HepG2 (cell line): ENCODE measurements at regions not wholly inside any gene's neighbourhood (a gene's known extent, or its start where the extent isn't known, plus 50 kb on each side); places are given as distances from the start of the nearest gene placed in this dataset.

ENCODE experiments used
- ATAC-seq: fragments of 200-7000 bp; cut with Tn5 transposase; 3 replicates; pipeline ENCODE4 v1.9.1; 2020; ENCODE audit warnings: mild to moderate bottlenecking, moderate library complexity
- BruUV-seq: library from RNA; stranded (reverse); fragments of 400-500 nt; replicated peaks from 2 replicates; lab custom pipeline; 2021; lab: Mats Ljungman, UMichigan
- CTCF ChIA-PET: fragments of 300-600 bp; formaldehyde crosslinking; extraction: SDS; loops from one replicate; lab custom pipeline; 2021; ENCODE audit warnings: low total read pairs, inconsistent platforms, low intra/inter-chr PET ratio; lab: Yijun Ruan, JAX
- POLR2A ChIA-PET: fragments of 350-600 bp; sonication (Branson Sonifier 250); formaldehyde crosslinking; loops from one replicate; lab custom pipeline; 2020; ENCODE audit warnings: antibody characterized with exemption, inconsistent platforms; lab: Yijun Ruan, JAX
- DNase-seq: peaks from one replicate; pipeline ENCODE4 v3.0.0-alpha.2; 2015; ENCODE audit warnings: low spot score
- FAIRE-seq: peaks from 3 replicates; lab custom pipeline; 2011; peaks lifted over from hg19 to GRCh38; lab: Jason Lieb, UNC
- H2AFZ ChIP-seq: one replicate; pipeline ENCODE4 v1.6.1; 2011; ENCODE audit warnings: low read length, inconsistent platforms
- H3K27ac ChIP-seq: fragments of 300-600 bp; 3 replicates; pipeline ENCODE4 v1.8.0; 2011; ENCODE audit warnings: mixed run types, mild to moderate bottlenecking, mixed read lengths, low read length, inconsistent platforms; ENCODE audit not compliant: insufficient read depth; ENCODE audit errors: extremely low read length
- H3K27me3 ChIP-seq, 2 experiments: fragments of 200-600 bp in 1 of 2; 2 replicates in 1 of 2; 3 replicates in 1 of 2; pipeline versions ENCODE4 v1.6.0 to v1.8.0; 2011; ENCODE audit warnings: low read length in 2 of 2, mild to moderate bottlenecking in 2 of 2, moderate library complexity in 2 of 2, inconsistent platforms in 1 of 2; ENCODE audit not compliant: insufficient read depth in 2 of 2, control insufficient read depth in 1 of 2
- H3K36me3 ChIP-seq, 2 experiments: fragments of 200-600 bp in 1 of 2; replicated peaks in 1 of 2; 2 replicates in 1 of 2; 3 replicates in 1 of 2; pipeline versions ENCODE4 v1.5.1 to v1.8.0; 2011; ENCODE audit warnings: low read length in 2 of 2, inconsistent platforms in 1 of 2; ENCODE audit not compliant: insufficient read depth in 2 of 2, control insufficient read depth in 1 of 2
- H3K4me1 ChIP-seq: 2 replicates; pipeline ENCODE4 v1.5.1; 2012; ENCODE audit warnings: low read length, inconsistent platforms; ENCODE audit not compliant: insufficient read depth
- H3K4me2 ChIP-seq: 2 replicates; pipeline ENCODE4 v1.6.0; 2011; ENCODE audit warnings: low read depth, low read length, inconsistent platforms
- H3K4me3 ChIP-seq, 3 experiments: fragments of 200-600 bp in 1 of 3; sonication (generic), shearing (Covaris generic) in 1 of 3; replicated peaks in 1 of 3; 2 replicates each; pipeline ENCODE4 v1.5.1; 2011 to 2016; ENCODE audit warnings: low read length in 3 of 3, inconsistent platforms in 2 of 3, low read depth in 2 of 3, mild to moderate bottlenecking in 2 of 3, control low read depth in 1 of 3, mixed read lengths in 1 of 3; ENCODE audit not compliant: insufficient read depth in 1 of 3
- H3K79me2 ChIP-seq: one replicate; pipeline ENCODE4 v1.6.1; 2011; ENCODE audit warnings: low read length, inconsistent platforms; ENCODE audit not compliant: insufficient read depth
- H3K9ac ChIP-seq: 2 replicates; pipeline ENCODE4 v1.6.0; 2011; ENCODE audit warnings: mild to moderate bottlenecking, low read depth, low read length, inconsistent platforms; ENCODE audit not compliant: insufficient read depth
- H3K9me3 ChIP-seq: 2 replicates; pipeline ENCODE4 v1.5.1; 2012; ENCODE audit warnings: mild to moderate bottlenecking, low read length
- H4K20me1 ChIP-seq: 2 replicates; pipeline ENCODE4 v1.6.0; 2011; ENCODE audit warnings: inconsistent platforms, mild to moderate bottlenecking, low read length, moderate library complexity; ENCODE audit not compliant: insufficient read depth
- CBFB ChIP-seq: sonication (generic); formaldehyde crosslinking; IDR thresholded peaks from 2 replicates; pipeline ENCODE4 v1.4.0; 2020; ENCODE audit warnings: missing genetic modification reagents
- CENPT ChIP-seq: sonication (generic); formaldehyde crosslinking; IDR thresholded peaks from 2 replicates; pipeline ENCODE4 v1.8.0; 2022; ENCODE audit warnings: low read depth, mild to moderate bottlenecking, moderate library complexity, missing genetic modification reagents
- CHD4 ChIP-seq: fragments of 200-600 bp; sonication (generic); IDR thresholded peaks from 2 replicates; pipeline ENCODE4 v1.7.0; 2017; ENCODE audit warnings: mild to moderate bottlenecking, low read length, borderline replicate concordance
- GTF2F1 ChIP-seq: fragments of 150-350 bp; IDR thresholded peaks from 2 replicates; pipeline ENCODE4 v1.6.1; 2014; ENCODE audit warnings: low read length
- MLXIP ChIP-seq: sonication (generic); formaldehyde crosslinking; IDR thresholded peaks from 2 replicates; pipeline ENCODE4 v1.9.0; 2021; ENCODE audit warnings: missing genetic modification reagents, borderline replicate concordance
- PCBP2 ChIP-seq: fragments of 200-400 bp; formaldehyde crosslinking; optimal IDR thresholded peaks from 2 replicates; pipeline ENCODE3; 2018; ENCODE audit warnings: low read length, low read depth; ENCODE audit not compliant: poor library complexity, severe bottlenecking
- SP1 ChIP-seq, 2 experiments: fragments of 450-650 bp in 1 of 2; sonication (generic) in 1 of 2; formaldehyde crosslinking in 1 of 2; IDR thresholded peaks; 2 replicates each; pipeline versions ENCODE4 v1.4.0 to v1.6.1; 2016 to 2020; ENCODE audit warnings: missing genetic modification reagents in 1 of 2
- TRIM24 ChIP-seq: sonication (generic); formaldehyde crosslinking; IDR thresholded peaks from 2 replicates; pipeline ENCODE4 v1.8.0; 2022; ENCODE audit warnings: mild to moderate bottlenecking, missing genetic modification reagents
- ZNF570 ChIP-seq: sonication (generic); formaldehyde crosslinking; IDR thresholded peaks from 2 replicates; pipeline ENCODE4 v1.4.0; 2020; ENCODE audit warnings: mild to moderate bottlenecking, missing genetic modification reagents, borderline replicate concordance
- ZSCAN21 ChIP-seq: sonication (generic); formaldehyde crosslinking; IDR thresholded peaks from 2 replicates; pipeline ENCODE4 v1.8.0; 2022; ENCODE audit warnings: mild to moderate bottlenecking, missing genetic modification reagents, moderate library complexity, borderline replicate concordance
- WGBS: methylation state at CpG from one replicate; pipeline ENCODE4 v1.1.6; 2017; ENCODE audit warnings: low lambda C conversion rate; 5-methylcytosine and 5-hydroxymethylcytosine counted together
- in situ Hi-C: cut with HindIII; loops from 2 replicates; pipeline ENCODE4 v1.10.0; 2017; ENCODE audit warnings: low pct_unique_long_range_greater_than_20kb; ENCODE audit not compliant: extremely low pct_ligation_motif_present
- intact Hi-C: fragments of 100-400 bp; cut with micrococcal nuclease; formaldehyde crosslinking; loops from one replicate; pipeline ENCODE4 v1.10.0; 2022; ENCODE audit not compliant: unreplicated experiment
- TF ChIP-seq, protein P1 (sequence below): IDR thresholded peaks from 2 replicates; pipeline ENCODE4 v1.6.1; 2016; ENCODE audit warnings: missing genetic modification reagents, missing compliant biosample characterization

- Histone ChIP-seq H3K4me3 (no peak overlapping the region), H2AFZ (no peak overlapping the region), H3K36me3 (no peaks in the 10 kb centered on the region), H3K9ac (no peak overlapping the region), H3K27me3 (no peaks in the 10 kb centered on the region; a peak in 1 of 5 replicates), H3K4me1 (peaks cover 18% of the 10 kb centered on the region), H3K4me2 (no peak overlapping the region), H3K9me3 (no peaks in the 10 kb centered on the region), H3K79me2 (no peaks in the 10 kb centered on the region), H3K27ac (no peak overlapping the region), H4K20me1 (no peaks in the 10 kb centered on the region)
- 38% methylated on average over 3 of the region's 3 CpGs for WGBS
- no peak for TF ChIP-seq ZSCAN21 (CRISPR knock-in tag)
- TF ChIP-seq SP1 (IDR thresholded peaks at IDR 0.05): no peak
- no peak for TF ChIP-seq SP1 (CRISPR knock-in tag; IDR thresholded peaks at IDR 0.05)
- no peak for TF ChIP-seq CHD4
- TF ChIP-seq TRIM24 (CRISPR knock-in tag): no peak
- TF ChIP-seq CBFB (CRISPR knock-in tag): no peak
- no peak for TF ChIP-seq PCBP2
- TF ChIP-seq, protein P1, sequence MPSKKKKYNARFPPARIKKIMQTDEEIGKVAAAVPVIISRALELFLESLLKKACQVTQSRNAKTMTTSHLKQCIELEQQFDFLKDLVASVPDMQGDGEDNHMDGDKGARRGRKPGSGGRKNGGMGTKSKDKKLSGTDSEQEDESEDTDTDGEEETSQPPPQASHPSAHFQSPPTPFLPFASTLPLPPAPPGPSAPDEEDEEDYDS: no peak
- TF ChIP-seq ZNF570: no peak
- no peak for TF ChIP-seq CENPT (CRISPR knock-in tag)
- no peak for TF ChIP-seq MLXIP
- no peak for TF ChIP-seq GTF2F1
- CTCF ChIA-PET: no interaction called here
- POLR2A ChIA-PET: no interaction called here
- no peak for DNase-seq
- ATAC-seq: no peak
- no TSS peak for BruUV-seq
- no peak for FAIRE-seq
- intact Hi-C loops: no loop called here
- in situ Hi-C loops: no loop called here
Observed at GRCh38 chr9:89929315-89929672, 324.5 kb downstream of the GADD45G start.
